ENCODE measurements at regions not wholly inside any gene's neighbourhood (a gene's known extent, or its start where the extent isn't known, plus 50 kb on each side); places are given as distances from the start of the nearest gene placed in this dataset.
A peak's percentile ranks its signal among the peaks of the same experiment; 100 is the strongest.

DNA sequence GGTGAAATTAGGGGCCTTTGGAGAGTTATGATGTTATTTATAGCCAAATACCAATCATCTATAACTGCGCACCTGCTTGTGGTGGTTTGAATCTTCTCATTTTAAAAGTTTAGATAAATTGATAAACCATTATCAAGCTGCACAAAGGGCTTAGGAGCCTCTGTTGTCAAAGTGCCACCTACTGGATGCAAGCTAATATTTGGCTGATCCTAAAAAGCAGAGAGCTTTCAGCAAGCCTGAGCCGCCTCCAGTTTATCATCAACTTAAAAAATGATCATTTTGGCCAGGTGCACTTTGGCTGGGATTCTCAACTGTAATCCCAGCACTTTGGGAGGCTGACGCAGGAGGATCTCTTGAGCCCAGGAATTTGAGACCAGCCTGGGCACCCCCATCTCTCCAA is 58.5 kb upstream of the ATXN1 start:
- TF ChIP-seq, protein P1, sequence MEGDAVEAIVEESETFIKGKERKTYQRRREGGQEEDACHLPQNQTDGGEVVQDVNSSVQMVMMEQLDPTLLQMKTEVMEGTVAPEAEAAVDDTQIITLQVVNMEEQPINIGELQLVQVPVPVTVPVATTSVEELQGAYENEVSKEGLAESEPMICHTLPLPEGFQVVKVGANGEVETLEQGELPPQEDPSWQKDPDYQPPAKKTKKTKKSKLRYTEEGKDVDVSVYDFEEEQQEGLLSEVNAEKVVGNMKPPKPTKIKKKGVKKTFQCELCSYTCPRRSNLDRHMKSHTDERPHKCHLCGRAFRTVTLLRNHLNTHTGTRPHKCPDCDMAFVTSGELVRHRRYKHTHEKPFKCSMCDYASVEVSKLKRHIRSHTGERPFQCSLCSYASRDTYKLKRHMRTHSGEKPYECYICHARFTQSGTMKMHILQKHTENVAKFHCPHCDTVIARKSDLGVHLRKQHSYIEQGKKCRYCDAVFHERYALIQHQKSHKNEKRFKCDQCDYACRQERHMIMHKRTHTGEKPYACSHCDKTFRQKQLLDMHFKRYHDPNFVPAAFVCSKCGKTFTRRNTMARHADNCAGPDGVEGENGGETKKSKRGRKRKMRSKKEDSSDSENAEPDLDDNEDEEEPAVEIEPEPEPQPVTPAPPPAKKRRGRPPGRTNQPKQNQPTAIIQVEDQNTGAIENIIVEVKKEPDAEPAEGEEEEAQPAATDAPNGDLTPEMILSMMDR (IDR thresholded peaks at IDR 0.05 in 8 of 11, conservative IDR thresholded peaks at IDR 0.05 in 3 of 11): peak in 2 of 11 experiments; percentile 14 to 20
- no peak for TF ChIP-seq POLR2AphosphoS5 (IDR thresholded peaks at IDR 0.05)
- no peak for TF ChIP-seq POLR2A (IDR thresholded peaks at IDR 0.05)
